GM18499 (cell line): ENCODE measurements at regions not wholly inside any gene's neighbourhood (a gene's known extent, or its start where the extent isn't known, plus 50 kb on each side); places are given as distances from the start of the nearest gene placed in this dataset.
"Not testable (repeated sequence)": the region's sequence is repeated elsewhere in the genome, so short reads cannot be mapped to it uniquely, and the experiment has no call there.

Experiments
- ATAC-seq: cut with Tn5 transposase; IDR thresholded peaks from one replicate; pipeline ENCODE4 v1.9.1; 2021; ENCODE audit warnings: moderate number of reproducible peaks; ENCODE audit not compliant: insufficient read depth, unreplicated experiment

DNA sequence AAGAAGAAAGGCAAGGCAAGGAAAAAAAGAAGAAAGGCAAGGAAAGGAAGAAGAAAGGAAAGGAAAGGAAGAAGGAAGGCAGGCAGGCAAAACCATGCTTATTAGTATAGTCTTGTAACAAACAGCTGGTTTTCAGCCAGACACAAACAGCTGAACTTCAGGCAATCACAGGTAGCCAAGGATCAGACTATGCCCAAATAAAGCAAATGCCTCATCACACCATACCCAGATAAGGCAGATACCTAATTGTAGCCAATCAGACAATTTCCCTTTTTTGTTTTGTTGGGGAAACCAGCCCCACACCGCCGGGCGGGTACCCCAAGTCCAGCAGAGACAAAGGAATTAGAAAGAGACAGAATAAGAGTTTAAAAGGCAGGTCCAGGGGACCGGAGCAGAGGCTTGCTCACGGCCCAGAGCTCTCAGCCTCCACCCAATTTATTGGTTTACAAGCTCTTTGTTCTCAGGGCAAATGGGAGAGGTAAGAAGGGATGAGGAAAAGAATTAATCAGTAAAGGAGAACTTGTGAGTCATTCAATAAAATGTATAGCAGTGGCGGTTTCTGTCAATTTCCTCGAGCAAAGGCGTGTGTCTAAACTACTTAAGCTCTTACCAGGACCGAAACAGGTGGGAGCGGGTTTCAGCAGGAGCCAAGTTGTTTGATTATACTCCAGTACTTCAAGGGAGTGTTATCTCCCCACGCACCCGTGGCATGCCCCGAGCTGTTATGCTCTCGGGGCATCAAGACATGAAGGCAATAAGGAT lies 886.8 kb downstream of the KCNT2 start:
- no peak for ATAC-seq

DNA sequence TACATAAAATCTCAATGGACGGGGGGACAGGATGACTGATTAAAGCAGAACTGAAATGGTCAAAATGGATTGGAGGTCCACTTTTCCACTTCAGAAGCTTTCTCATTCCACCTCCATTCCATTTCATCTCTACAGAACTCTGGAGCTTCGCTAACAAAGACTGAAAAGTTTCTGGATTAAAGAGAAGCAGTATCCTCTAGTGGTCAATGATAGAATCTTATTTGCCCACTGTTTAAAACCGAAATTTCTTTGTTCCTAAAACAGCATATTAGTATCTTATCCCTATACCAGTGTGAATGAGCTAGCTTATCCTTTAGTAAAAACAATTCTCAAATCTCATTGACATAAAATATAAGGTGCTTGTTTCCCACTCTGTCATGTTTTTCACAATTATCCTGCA lies 890.6 kb downstream of the KCNT2 start:
- ATAC-seq, result no peak

DNA sequence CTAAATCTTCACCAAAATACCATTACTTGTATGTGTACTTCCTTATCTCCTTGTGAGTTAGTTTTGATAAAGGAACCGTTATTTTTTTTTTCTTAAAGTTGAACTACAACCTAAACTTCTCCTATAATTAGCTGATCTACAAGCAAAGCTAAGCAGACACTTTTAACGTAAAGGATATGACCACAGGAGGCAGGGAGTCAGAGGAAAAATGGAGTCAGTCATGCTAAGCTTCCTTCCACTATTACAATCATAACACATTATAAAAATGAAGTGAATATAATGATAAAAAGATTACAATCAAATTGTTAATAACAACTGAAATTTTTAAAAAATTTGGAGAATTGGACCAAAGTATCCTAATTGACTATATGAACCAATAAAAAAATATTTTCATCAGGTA lies 892.6 kb downstream of the KCNT2 start:
- no peak for ATAC-seq

DNA sequence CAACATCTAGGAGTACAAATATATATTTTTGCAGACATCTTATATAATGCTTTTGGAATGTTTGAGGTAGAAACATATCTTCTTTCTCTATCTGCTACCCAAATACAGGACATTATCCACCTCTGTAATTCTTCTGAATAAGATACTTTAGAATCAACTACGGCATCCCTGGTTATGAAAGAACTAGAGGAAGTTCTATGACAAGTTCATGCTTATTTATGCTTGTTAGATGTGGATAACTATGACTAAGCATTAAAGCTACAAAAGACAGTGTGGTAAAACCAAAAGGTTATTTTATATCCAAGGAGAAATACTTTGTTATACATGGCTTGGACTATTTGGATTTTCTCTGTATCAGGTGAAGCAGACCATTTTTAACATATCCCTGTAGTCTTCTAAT lies 894.0 kb downstream of the KCNT2 start:
- no peak for ATAC-seq

DNA sequence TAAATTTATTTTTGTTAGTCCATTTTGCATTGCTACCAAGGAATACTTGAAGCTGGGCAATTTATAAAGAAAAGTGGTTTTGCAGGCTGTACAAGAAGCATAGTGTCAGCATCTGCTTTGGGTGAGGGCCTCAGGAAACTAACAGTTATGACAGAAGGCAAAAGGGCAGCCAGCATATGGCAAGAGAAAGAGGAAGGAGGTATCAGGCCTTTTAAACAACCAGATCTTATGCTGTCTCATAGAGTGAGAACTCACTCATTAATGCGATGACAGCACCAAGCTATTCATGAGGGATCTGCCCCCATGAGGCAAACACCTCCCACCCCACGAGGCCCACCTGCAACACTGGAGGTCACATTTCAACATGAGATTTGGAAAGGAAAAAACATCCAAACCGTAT lies 898.4 kb downstream of the KCNT2 start:
- no peak for ATAC-seq

DNA sequence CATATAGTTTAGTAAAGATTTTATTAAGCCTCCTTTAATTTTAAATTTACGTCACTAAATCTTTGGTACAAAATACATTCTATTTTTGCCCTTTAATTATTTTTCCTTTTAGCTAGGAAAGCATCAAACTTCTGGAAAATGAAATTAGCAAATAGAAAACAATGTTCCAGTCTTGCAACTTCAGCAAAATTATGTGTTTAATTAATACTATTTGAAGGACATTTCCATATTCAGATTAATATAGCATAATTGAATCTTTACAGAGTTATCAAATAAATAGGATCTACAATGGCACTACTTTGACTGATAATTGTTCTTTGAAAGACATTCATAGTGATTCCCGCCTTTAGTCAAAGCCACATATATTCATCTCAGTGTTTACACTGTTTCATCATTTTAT lies 904.2 kb downstream of the KCNT2 start:
- ATAC-seq, result no peak

DNA sequence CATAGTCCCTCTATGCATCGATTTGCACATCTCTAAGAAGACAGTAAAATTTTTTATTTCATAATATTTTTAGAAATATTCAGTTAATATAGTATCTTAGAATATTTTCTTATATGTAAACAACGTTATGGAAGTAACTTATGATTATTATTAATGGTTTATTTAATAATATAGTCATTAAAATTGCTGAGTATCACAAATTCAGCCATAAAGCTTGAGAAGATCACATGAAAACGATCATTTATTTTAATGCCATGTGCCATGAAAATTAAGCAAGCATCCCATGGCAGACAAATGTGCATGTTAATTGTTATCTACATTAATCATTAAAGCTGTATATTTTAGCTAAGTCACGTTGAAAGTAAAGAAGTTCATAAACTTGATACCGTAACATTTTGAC lies 907.1 kb downstream of the KCNT2 start:
- ATAC-seq, result no peak

DNA sequence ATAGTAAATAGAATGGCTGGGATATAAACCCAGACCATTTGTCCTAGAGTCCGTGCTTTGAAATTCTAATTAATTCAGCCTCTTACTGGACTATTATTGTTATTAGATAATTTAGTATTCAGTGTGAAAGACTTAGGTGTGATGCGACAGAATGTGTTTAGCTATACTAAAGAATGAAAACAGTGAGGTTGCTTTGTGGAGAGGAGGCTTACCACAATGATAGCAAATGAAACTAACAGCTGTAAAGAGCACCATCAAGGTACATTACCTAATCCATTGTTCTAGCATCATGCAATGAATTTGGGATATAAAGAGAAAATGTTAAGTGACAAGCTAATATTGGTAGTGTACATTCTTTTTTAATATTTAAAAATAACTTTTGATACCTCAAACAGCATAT lies 911.1 kb downstream of the KCNT2 start:
- peak; percentile 100 for ATAC-seq

DNA sequence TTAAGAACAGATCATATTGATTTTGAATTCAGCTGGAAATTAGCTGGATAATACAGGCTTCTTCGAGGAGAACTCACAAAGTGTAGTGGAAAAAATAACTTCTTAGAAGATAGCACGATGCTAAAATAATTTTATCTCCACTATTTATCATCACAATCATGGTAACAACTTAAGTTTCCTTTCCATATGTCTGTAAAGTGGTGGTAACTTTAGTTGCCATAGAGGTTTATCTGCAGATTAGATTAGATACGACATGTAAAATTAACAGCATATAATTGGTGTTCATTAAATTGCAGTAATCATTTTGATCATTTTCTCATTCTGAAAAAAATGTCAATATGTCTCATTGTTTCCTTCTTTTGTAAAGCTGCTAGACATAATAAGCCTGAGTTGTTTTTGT lies 921.5 kb downstream of the KCNT2 start:
- ATAC-seq, result no peak

DNA sequence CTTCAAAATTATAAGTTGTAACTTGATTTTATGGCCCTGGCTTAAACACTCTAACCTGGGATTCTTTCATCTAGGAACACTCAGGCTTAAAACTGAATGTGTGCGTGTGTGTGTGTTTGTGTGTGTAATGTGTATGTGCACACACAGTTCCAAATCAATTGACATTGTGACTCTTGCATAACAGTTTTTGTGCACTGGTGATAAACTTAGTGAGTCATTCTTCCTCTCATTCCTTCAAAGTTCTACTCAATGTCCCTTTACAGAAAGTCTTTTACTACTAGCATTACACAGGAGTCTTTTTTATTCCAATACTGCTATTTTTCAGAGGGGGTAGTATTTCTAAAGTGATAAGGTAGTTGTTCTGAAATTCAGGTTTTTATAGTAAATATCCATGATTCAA lies 943.6 kb downstream of the KCNT2 start:
- ATAC-seq, result no peak

DNA sequence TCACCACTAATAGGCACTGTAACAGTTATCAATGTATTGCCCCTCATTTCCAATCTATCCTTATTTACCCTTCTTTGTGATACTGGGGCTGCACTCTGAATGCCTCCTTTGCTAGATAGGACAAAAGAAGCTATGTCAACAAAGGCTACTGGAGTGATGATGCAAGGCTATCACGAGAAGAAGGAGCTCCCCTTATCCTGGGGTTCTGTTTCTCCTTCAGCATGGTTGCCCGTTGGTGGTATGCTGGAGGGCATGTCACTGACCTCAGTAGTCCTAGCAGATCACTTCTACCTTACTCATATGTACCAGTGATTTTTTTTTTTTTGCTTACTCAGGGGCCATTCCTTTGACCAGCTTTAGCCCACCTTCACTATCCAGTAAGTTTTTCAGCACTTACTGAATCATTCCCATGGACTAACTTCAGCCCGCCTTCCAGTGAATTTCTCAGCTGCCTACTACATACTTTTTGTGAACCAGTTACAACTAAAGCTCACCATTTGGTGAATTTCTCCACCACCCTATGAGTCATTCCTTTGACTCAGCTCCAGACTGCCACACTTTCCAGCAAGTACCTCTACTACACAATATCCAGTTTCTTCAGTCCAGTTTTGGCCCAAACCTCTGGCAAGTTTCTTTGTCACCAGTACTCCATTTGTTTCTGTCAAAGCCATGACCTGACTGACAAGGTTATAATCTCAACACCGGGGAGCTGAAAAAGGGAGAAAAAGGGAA lies 944.5 kb downstream of the KCNT2 start:
- no peak for ATAC-seq

DNA sequence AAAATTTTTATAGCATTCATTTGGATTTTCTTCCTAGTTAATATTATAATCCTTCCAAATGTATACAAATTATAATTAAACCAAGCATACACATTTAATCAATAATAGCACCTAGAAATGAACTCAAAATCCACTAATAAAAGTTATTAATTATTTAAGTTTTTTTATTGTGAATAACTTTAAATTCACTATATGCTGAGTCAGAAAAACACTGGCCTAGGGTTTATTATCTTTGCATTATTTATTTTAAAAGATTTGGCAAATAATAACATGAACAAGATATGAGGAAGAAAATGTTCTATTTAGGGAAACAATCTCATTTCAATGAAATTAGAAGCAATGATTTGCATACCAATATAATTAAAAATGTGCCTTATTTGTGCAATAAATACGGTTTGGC lies 951.5 kb downstream of the KCNT2 start:
- ATAC-seq, result no peak

DNA sequence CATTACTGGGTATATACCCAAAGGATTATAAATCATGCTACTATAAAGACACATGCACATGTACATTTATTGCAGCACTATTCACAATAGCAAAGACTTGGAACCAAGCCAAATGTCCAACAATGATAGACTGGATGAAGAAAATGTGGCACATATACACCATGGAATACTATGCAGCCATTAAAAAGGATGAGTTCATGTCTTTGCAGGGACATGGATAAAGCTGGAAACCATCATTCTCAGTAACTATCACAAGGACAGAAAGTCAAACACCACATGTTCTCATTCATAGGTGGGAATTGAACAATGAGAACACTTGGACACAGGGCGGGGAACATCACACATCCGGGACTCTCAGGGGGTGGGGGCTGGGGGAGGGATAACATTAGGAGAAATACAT lies 959.4 kb downstream of the KCNT2 start:
- not testable (repeated sequence) for ATAC-seq

DNA sequence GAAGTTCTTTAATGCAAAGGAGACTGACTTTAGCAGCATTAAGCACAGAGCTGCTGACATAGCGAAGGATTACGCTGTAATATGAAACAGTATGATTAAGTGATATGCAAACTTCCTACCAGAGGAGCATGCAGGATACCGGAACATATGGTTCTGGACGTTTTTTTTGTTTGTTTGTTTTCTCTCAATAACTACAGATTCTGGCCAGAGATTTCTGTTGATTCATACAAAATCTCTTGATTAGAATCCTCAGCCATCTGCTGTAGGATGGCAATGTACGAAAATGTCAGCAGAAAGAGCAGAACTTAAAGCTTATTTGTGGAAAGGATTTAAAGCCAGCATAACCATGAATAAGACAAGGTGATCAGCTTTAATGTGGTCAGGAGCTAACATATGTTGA lies 970.7 kb downstream of the KCNT2 start:
- ATAC-seq, result no peak

DNA sequence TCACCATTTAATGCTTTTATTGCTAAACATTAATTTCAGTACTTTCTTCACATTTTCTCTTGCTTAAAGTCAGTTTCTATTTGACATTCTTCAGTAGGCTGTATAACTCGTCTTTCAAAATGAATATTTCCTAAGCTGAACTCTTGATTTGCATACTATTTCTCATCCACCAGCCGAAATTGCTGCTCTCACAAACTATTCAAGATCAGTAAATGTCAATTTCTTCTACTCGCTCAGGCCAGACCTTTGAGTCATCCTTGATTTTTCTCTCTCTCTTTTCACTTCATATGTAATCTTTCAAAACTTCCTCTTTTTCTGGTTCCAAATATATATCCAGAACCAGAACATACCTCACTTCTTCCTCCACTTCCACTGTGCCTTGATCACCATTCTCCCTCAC lies 990.0 kb downstream of the KCNT2 start:
- no peak for ATAC-seq

DNA sequence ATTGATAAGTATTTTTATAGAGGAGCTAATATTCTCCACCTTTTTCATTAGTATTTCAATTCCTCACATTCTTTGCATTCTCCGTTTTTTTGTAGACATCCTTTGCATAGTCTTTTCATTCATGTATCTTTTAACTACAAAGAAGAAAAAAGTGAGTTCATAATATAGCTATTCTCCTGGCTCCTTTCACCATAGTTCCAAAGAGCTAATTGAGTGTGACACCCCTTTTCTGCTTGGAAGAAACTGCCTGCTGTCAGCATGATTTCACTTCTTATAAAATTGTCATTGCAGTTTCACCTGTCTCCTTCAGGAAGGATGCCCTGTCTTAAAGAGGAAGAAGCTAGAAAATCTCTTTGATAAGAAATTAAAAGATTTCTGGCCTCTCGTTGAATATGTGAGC lies 991.1 kb downstream of the KCNT2 start:
- ATAC-seq, result no peak

DNA sequence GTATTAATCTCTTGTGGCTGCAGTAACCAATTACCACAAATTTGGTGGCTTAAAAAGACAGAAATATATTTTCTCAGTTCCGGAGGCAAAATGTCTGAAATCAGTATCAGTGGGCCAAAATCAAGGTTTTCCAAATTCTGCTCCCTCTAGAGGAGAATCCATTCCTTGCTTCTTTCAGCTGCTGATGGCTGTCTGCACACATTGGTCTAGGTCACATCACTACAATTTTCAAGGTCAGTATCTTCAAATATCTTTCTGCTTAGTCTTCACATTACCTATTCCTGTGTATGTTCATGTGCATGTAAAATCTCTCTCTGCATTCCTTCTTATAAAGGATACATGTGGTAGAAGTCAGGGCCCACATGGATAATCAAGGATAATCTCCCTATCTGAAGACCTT lies 999.4 kb downstream of the KCNT2 start:
- no peak for ATAC-seq

DNA sequence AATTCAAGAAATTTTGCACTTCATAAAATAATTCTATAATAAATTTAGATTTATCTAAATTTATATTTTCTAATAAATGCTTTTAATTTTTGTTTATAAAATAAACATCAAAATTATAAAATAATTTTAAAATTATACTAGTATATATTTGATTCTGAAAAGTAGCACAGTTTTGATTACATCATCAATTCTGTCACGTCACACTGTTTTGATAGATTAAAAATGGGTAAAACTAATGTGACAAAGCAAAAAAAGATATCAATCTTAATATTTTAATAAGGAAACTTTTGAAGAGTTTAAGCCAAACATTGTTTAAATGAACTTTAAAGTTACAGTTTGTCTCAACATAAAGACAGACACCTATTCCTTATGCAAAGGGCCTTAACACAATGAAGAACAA lies 1001.8 kb downstream of the KCNT2 start:
- ATAC-seq, result no peak

DNA sequence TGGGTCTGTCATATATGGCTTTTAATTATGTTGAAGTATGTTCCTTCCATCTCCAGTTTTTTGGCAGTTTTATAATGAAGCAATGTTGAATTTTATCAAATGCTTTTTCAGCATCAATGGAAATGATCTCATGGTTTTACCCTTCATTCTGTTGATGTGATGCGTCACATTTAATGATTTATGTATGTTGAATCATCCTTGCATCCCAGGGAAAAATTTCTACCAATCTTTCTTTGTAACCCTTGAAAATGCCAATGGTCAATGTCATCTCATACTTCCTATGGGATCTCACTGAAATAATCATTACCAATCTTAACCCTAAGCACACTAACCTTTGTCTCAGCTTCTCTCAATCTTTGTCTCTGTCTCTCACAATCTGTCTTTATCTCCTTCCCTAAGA lies 1004.0 kb downstream of the KCNT2 start:
- no peak for ATAC-seq

DNA sequence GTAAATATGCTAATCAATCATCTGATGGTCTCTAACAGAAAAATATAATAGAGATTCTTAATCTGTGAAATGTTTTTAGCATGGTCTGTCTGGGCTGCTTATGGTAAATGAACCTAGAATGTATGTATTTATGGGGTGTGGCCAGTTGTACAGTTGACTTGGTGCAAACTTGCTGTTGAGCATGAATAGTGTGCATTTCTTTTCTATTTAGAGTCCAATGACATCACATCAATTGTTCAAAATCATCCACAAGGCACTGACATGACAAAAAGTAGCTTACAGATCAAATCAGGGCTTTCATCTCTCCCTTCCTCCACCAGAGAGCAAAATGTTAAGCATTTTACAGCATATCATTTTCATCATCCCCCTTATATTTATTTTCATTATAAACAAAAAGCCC lies 1010.3 kb downstream of the KCNT2 start:
- ATAC-seq, result no peak

DNA sequence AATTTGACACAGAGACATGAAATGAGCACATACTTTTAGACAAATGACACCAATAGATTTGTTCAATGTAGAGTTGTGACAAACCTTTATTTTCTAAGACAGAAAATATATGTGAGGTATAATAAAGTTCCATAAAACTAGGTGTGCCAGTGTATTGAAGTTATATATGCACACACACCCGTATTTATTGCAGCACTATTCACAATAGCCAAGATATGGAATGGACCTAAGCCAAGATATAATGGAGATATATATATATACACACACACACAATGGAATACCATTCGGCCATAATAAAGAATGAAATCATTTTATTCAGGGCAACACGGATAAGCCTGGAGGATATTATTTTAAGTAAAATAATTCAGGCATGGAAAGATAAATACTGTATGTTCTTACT lies 1013.5 kb downstream of the KCNT2 start:
- no peak for ATAC-seq

DNA sequence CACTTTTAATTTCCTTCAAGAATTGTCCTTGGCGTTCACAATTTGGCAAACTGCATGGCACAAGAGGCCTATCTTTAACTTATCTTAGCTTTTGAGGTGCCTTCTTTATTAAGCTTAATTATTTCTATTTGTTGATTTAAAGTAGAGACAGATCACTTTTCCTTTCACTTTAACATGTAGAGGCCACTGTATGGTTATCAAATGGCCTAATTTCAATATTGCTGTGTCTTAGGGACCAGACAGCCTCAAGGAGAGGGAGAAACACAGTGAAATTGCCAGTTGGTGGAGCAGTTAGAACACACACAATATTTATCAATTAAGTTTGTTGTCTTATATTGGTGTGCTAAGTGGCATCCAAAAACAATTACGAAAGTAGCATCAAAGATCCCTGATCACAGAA lies 1013.9 kb downstream of the KCNT2 start:
- no peak for ATAC-seq
